GM19468 (cell line): ENCODE measurements at regions not wholly inside any gene's neighbourhood (a gene's known extent, or its start where the extent isn't known, plus 50 kb on each side); places are given as distances from the start of the nearest gene placed in this dataset.

Experiments used
- ATAC-seq: cut with Tn5 transposase; IDR thresholded peaks from one replicate; pipeline ENCODE4 v1.9.1; 2021; ENCODE audit warnings: mild to moderate bottlenecking, moderate library complexity, moderate number of reproducible peaks; ENCODE audit not compliant: unreplicated experiment; ENCODE audit errors: extremely low read depth

- ATAC-seq = no peak
Measured at GRCh38 chr11:22508665-22509064, 117.0 kb downstream of the FANCF start.

- no peak for ATAC-seq
Measured at GRCh38 chr11:22497474-22497873, 128.1 kb downstream of the FANCF start.

GRCh38 chr11:22491555-22492225, 133.9 kb downstream of the FANCF start:
- no peak for ATAC-seq

GRCh38 chr11:22479971-22480720, 142.0 kb downstream of the SLC17A6 start:
- no peak for ATAC-seq

- no peak for ATAC-seq
Measured at GRCh38 chr11:22479208-22479607, 141.0 kb downstream of the SLC17A6 start.

GRCh38 chr11:22478169-22478568, 140.0 kb downstream of the SLC17A6 start:
- ATAC-seq = no peak

GRCh38 chr11:22477312-22477711, 139.1 kb downstream of the SLC17A6 start:
- ATAC-seq = no peak

- no peak for ATAC-seq
Measured at GRCh38 chr11:22476589-22476988, 138.4 kb downstream of the SLC17A6 start.

GRCh38 chr11:22474616-22475015, 136.4 kb downstream of the SLC17A6 start:
- ATAC-seq = no peak

- ATAC-seq = no peak
Measured at GRCh38 chr11:22473586-22473985, 135.4 kb downstream of the SLC17A6 start.

GRCh38 chr11:22472306-22472705, 134.1 kb downstream of the SLC17A6 start:
- no peak for ATAC-seq

GRCh38 chr11:22471385-22471784, 133.2 kb downstream of the SLC17A6 start:
- no peak for ATAC-seq

- no peak for ATAC-seq
Measured at GRCh38 chr11:22467741-22468140, 129.6 kb downstream of the SLC17A6 start.

- no peak for ATAC-seq
Measured at GRCh38 chr11:22467248-22467647, 129.1 kb downstream of the SLC17A6 start.

GRCh38 chr11:22466809-22467208, 128.6 kb downstream of the SLC17A6 start:
- no peak for ATAC-seq

- ATAC-seq = no peak
Measured at GRCh38 chr11:22466351-22466750, 128.2 kb downstream of the SLC17A6 start.

GRCh38 chr11:22465620-22466019, 127.4 kb downstream of the SLC17A6 start:
- ATAC-seq = no peak

- ATAC-seq = no peak
Measured at GRCh38 chr11:22461626-22462025, 123.4 kb downstream of the SLC17A6 start.

GRCh38 chr11:22460181-22460580, 122.0 kb downstream of the SLC17A6 start:
- no peak for ATAC-seq

GRCh38 chr11:22459048-22459447, 120.9 kb downstream of the SLC17A6 start:
- ATAC-seq = no peak

- ATAC-seq = no peak
Measured at GRCh38 chr11:22458161-22458560, 120.0 kb downstream of the SLC17A6 start.
